WTC11 (cell line): ENCODE measurements at regions not wholly inside any gene's neighbourhood (a gene's known extent, or its start where the extent isn't known, plus 50 kb on each side); places are given as distances from the start of the nearest gene placed in this dataset.

Experiments
- ATAC-seq: fragments of 200-7000 bp; cut with Tn5 transposase; 2 replicates; pipeline ENCODE4 v1.10.0; 2021; ENCODE audit warnings: mild to moderate bottlenecking, moderate library complexity
- CTCF ChIA-PET: fragments of 300-600 bp; sonication (Branson Sonifier 250); formaldehyde crosslinking; loops from one replicate; lab custom pipeline; 2021; ENCODE audit warnings: antibody characterized with exemption; lab: Charles Lee
- POLR2A ChIA-PET: fragments of 350-600 bp; sonication (Branson Sonifier 250); formaldehyde crosslinking; loops from one replicate; lab custom pipeline; 2021; ENCODE audit warnings: antibody characterized with exemption; lab: Charles Lee
- DNase-seq: peaks from one replicate; pipeline ENCODE4 v3.0.0; 2021; ENCODE audit warnings: low spot score
- H3K27ac Mint-ChIP-seq: 2 replicates; pipeline ENCODE4 v1.8.0; 2021; ENCODE audit warnings: mixed read lengths
- H3K27me3 Mint-ChIP-seq: 2 replicates; pipeline ENCODE4 v1.8.0; 2021; ENCODE audit warnings: low read depth, mild to moderate bottlenecking, moderate library complexity, mixed read lengths
- H3K36me3 Mint-ChIP-seq: 2 replicates; pipeline ENCODE4 v1.8.0; 2021; ENCODE audit warnings: mixed read lengths
- H3K4me1 Mint-ChIP-seq: 2 replicates; pipeline ENCODE4 v1.8.0; 2022; ENCODE audit warnings: mixed read lengths
- H3K4me3 Mint-ChIP-seq: 2 replicates; pipeline ENCODE4 v1.8.0; 2021; ENCODE audit warnings: mild to moderate bottlenecking, moderate library complexity, mixed read lengths
- H3K9me3 Mint-ChIP-seq: 2 replicates; pipeline ENCODE4 v1.8.0; 2021; ENCODE audit warnings: mixed read lengths
- ATF1 ChIP-seq: sonication (generic); formaldehyde crosslinking; IDR thresholded peaks from 2 replicates; pipeline ENCODE4 v1.8.1; 2023; ENCODE audit warnings: mild to moderate bottlenecking, moderate library complexity, missing genetic modification reagents
- CBFB ChIP-seq: sonication (generic); formaldehyde crosslinking; IDR thresholded peaks from 2 replicates; pipeline ENCODE4 v1.8.1; 2022; ENCODE audit warnings: mild to moderate bottlenecking, low read depth, missing genetic modification reagents
- FOXJ3 ChIP-seq: sonication (generic); formaldehyde crosslinking; IDR thresholded peaks from 2 replicates; pipeline ENCODE4 v1.9.0; 2021; ENCODE audit warnings: missing genetic modification reagents, mild to moderate bottlenecking, borderline replicate concordance
- FOXP1 ChIP-seq: sonication (generic); formaldehyde crosslinking; IDR thresholded peaks from 2 replicates; pipeline ENCODE4 v1.8.0; 2022; ENCODE audit warnings: missing genetic modification reagents, mild to moderate bottlenecking, moderate library complexity, borderline replicate concordance
- GRHL2 ChIP-seq: fragments of 250-450 bp; sonication (Bioruptor Pico); IDR thresholded peaks from 2 replicates; pipeline ENCODE4 v1.8.0; 2022; ENCODE audit warnings: mild to moderate bottlenecking, moderate library complexity; ENCODE audit not compliant: insufficient replicate concordance, severe bottlenecking
- KAT7 ChIP-seq: sonication (generic); formaldehyde crosslinking; IDR thresholded peaks from 2 replicates; pipeline ENCODE4 v1.8.1; 2023; ENCODE audit warnings: missing genetic modification reagents, mild to moderate bottlenecking, borderline replicate concordance
- NR1H2 ChIP-seq: sonication (generic); formaldehyde crosslinking; IDR thresholded peaks from 2 replicates; pipeline ENCODE4 v1.9.0; 2021; ENCODE audit warnings: mild to moderate bottlenecking, moderate library complexity, missing genetic modification reagents
- RORB ChIP-seq: fragments of 250-450 bp; sonication (Bioruptor Pico); IDR thresholded peaks from 2 replicates; pipeline ENCODE4 v1.9.0; 2021; ENCODE audit warnings: mild to moderate bottlenecking
- SOX15 ChIP-seq: fragments of 250-450 bp; sonication (Bioruptor Pico); IDR thresholded peaks from 2 replicates; pipeline ENCODE4 v1.9.0; 2021; ENCODE audit warnings: mild to moderate bottlenecking
- SP1 ChIP-seq: sonication (generic); formaldehyde crosslinking; conservative IDR thresholded peaks from 2 replicates; pipeline ENCODE4 v1.8.1; 2022; ENCODE audit warnings: missing genetic modification reagents
- TEAD1 ChIP-seq: sonication (generic); formaldehyde crosslinking; IDR thresholded peaks from 2 replicates; pipeline ENCODE4 v1.8.0; 2022; ENCODE audit warnings: mild to moderate bottlenecking, missing genetic modification reagents
- TEAD4 ChIP-seq: sonication (generic); formaldehyde crosslinking; IDR thresholded peaks from 2 replicates; pipeline ENCODE4 v1.8.0; 2022; ENCODE audit warnings: mild to moderate bottlenecking, missing genetic modification reagents
- ZNF138 ChIP-seq: sonication (generic); formaldehyde crosslinking; conservative IDR thresholded peaks from 2 replicates; pipeline ENCODE4 v1.8.1; 2022; ENCODE audit warnings: mild to moderate bottlenecking, moderate library complexity, missing genetic modification reagents
- ZNF263 ChIP-seq: sonication (generic); formaldehyde crosslinking; IDR thresholded peaks from 2 replicates; pipeline ENCODE4 v1.8.1; 2022; ENCODE audit warnings: low read depth, mild to moderate bottlenecking, moderate library complexity, missing genetic modification reagents
- ZNF671 ChIP-seq: fragments of 250-450 bp; sonication (Bioruptor Pico); IDR thresholded peaks from 2 replicates; pipeline ENCODE4 v1.8.0; 2021; ENCODE audit warnings: mild to moderate bottlenecking
- TF ChIP-seq, protein P1 (sequence below): sonication (generic); formaldehyde crosslinking; IDR thresholded peaks from 2 replicates; pipeline ENCODE4 v1.8.1; 2022; ENCODE audit warnings: low read depth, mild to moderate bottlenecking, moderate library complexity, missing genetic modification reagents, borderline replicate concordance
- TF ChIP-seq, protein P2 (sequence below): sonication (generic); formaldehyde crosslinking; IDR thresholded peaks from 2 replicates; pipeline ENCODE4 v1.8.0; 2022; ENCODE audit warnings: mild to moderate bottlenecking, missing genetic modification reagents
- TF ChIP-seq, protein P3 (sequence below): sonication (generic); formaldehyde crosslinking; IDR thresholded peaks from 2 replicates; pipeline ENCODE4 v1.8.1; 2022; ENCODE audit warnings: mild to moderate bottlenecking, moderate library complexity, missing genetic modification reagents
- TF ChIP-seq, protein P4 (sequence below): fragments of 250-450 bp; sonication (Bioruptor Pico); IDR thresholded peaks from 2 replicates; pipeline ENCODE4 v1.9.0; 2021; ENCODE audit warnings: moderate library complexity, mild to moderate bottlenecking, inconsistent platforms, borderline replicate concordance
- TF ChIP-seq, protein P5 (sequence below): fragments of 250-450 bp; sonication (Bioruptor Pico); conservative IDR thresholded peaks from 2 replicates; pipeline ENCODE4 v1.9.0; 2021; ENCODE audit warnings: mild to moderate bottlenecking
- TF ChIP-seq, protein P6 (sequence below): sonication (generic); formaldehyde crosslinking; IDR thresholded peaks from 2 replicates; pipeline ENCODE4 v1.8.1; 2023; ENCODE audit warnings: mild to moderate bottlenecking, moderate library complexity, missing genetic modification reagents
- TF ChIP-seq, protein P7 (sequence below): fragments of 250-450 bp; sonication (Bioruptor Pico); IDR thresholded peaks from 2 replicates; pipeline ENCODE4 v1.8.0; 2021; ENCODE audit warnings: mild to moderate bottlenecking
- TF ChIP-seq, protein P8 (sequence below): sonication (generic); formaldehyde crosslinking; IDR thresholded peaks from 2 replicates; pipeline ENCODE4 v1.8.0; 2023; ENCODE audit warnings: missing genetic modification reagents
- TF ChIP-seq, protein P9 (sequence below): sonication (generic); formaldehyde crosslinking; IDR thresholded peaks from 2 replicates; pipeline ENCODE4 v1.8.0; 2022; ENCODE audit warnings: mild to moderate bottlenecking, missing genetic modification reagents

DNA sequence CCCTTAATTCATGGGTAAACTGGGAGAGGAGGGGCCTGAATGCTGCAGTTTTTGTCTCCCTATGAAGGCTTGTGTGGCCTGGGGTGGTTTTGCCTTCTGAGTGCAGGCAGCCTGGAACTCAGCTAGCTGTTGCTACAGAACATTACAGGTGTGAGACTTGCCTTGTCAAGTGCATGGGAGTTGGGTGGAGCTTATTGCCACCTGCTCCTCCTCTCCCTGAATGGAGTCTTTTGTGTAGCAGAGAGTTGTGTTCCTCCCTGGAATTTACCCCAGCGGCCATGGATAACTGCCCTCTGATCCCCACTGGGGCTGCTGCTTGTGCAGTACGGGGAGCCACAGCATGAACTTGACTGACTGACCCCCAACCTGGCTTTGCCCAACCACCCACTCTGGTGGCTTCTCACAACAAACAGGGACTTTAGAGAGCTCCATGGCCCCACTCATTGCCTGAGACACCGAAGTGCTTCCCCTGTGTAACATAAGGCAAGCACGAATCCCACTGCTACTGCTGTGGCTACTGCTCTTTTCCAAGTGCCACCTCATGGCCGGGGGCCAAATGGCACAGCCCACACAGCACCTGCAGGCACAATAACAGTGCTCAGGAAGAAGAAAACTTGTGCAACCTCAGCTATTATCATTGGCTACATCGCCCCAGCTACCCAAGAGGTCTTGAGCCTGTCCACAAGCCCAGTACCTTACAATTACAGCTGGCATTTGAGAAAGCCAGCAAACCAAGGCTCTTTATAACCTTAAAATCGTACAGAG, 942.9 kb downstream of the CDH18 start:
- CTCF ChIA-PET: no interaction called here
- peak; percentile 38 for ATAC-seq

DNA sequence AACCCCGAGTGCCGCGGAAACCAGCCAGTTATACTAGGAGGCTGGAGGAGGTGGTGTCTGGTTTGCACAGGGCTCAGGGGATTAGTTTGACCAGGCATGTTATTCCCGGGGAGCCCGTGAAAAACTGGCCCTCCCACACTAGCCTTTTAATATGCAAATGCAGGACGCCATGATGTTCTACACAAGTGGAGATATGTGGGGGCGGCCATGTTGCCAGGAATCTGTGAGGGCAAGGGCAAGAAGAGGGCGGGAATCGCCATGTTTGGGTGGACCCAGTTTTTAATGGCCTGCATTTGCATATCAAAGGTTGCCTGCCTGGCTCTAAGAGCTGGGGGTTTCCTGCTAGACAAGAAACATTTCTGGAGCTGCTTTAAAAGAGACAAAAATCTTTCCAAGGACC, 940.7 kb downstream of the CDH18 start:
- H3K9me3 Mint-ChIP-seq: peaks cover 11% of the 10 kb centered on the region
- DNase-seq: peak; percentile 66
- ATAC-seq: peak; percentile 84
- no peak overlapping the region for H3K27ac Mint-ChIP-seq
- peak overlapping the region; percentile 33 for H3K4me3 Mint-ChIP-seq
- H3K36me3 Mint-ChIP-seq: 0 out of 2 replicates have a peak, but pooled peaks cover 3% of the 10 kb centered on the region
- H3K27me3 Mint-ChIP-seq: no peaks in the 10 kb centered on the region
- peaks cover 28% of the 10 kb centered on the region for H3K4me1 Mint-ChIP-seq
- POLR2A ChIA-PET: no interaction called here
- TF ChIP-seq TEAD1 (CRISPR knock-in tag): 0 out of 2 replicates have a peak, but pooled peaks have one; percentile 29
- TF ChIP-seq, protein P1, sequence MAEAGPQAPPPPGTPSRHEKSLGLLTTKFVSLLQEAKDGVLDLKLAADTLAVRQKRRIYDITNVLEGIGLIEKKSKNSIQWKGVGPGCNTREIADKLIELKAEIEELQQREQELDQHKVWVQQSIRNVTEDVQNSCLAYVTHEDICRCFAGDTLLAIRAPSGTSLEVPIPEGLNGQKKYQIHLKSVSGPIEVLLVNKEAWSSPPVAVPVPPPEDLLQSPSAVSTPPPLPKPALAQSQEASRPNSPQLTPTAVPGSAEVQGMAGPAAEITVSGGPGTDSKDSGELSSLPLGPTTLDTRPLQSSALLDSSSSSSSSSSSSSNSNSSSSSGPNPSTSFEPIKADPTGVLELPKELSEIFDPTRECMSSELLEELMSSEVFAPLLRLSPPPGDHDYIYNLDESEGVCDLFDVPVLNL (CRISPR knock-in tag): peak; percentile 89
- no peak for TF ChIP-seq FOXJ3
- TF ChIP-seq, protein P2, sequence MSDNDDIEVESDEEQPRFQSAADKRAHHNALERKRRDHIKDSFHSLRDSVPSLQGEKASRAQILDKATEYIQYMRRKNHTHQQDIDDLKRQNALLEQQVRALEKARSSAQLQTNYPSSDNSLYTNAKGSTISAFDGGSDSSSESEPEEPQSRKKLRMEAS (CRISPR knock-in tag): peak; percentile 33; the same call in 1 of the 2 replicates
- TF ChIP-seq ZNF671: no peak
- TF ChIP-seq, protein P3, sequence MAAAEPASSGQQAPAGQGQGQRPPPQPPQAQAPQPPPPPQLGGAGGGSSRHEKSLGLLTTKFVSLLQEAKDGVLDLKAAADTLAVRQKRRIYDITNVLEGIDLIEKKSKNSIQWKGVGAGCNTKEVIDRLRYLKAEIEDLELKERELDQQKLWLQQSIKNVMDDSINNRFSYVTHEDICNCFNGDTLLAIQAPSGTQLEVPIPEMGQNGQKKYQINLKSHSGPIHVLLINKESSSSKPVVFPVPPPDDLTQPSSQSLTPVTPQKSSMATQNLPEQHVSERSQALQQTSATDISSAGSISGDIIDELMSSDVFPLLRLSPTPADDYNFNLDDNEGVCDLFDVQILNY (CRISPR knock-in tag): peak; percentile 91; the same call in 1 of the 2 replicates
- CTCF ChIA-PET: no interaction called here

More for the DNA sequence above, 942.9 kb downstream of the CDH18 start:
- H3K4me3 Mint-ChIP-seq: no peak overlapping the region
- no peaks in the 10 kb centered on the region for H3K27me3 Mint-ChIP-seq
- peaks cover 28% of the 10 kb centered on the region for H3K4me1 Mint-ChIP-seq
- no peak for DNase-seq
- no peak overlapping the region for H3K27ac Mint-ChIP-seq
- TF ChIP-seq CBFB: no peak
- TF ChIP-seq SOX15: no peak
- no peak for TF ChIP-seq RORB
- no peak for TF ChIP-seq KAT7 (CRISPR knock-in tag)
- TF ChIP-seq NR1H2 (CRISPR knock-in tag): no peak
- TF ChIP-seq, protein P4, sequence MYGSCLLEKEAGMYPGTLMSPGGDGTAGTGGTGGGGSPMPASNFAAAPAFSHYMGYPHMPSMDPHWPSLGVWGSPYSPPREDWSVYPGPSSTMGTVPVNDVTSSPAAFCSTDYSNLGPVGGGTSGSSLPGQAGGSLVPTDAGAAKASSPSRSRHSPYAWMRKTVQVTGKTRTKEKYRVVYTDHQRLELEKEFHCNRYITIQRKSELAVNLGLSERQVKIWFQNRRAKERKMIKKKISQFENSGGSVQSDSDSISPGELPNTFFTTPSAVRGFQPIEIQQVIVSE (CRISPR knock-in tag): no peak
- TF ChIP-seq, protein P5, sequence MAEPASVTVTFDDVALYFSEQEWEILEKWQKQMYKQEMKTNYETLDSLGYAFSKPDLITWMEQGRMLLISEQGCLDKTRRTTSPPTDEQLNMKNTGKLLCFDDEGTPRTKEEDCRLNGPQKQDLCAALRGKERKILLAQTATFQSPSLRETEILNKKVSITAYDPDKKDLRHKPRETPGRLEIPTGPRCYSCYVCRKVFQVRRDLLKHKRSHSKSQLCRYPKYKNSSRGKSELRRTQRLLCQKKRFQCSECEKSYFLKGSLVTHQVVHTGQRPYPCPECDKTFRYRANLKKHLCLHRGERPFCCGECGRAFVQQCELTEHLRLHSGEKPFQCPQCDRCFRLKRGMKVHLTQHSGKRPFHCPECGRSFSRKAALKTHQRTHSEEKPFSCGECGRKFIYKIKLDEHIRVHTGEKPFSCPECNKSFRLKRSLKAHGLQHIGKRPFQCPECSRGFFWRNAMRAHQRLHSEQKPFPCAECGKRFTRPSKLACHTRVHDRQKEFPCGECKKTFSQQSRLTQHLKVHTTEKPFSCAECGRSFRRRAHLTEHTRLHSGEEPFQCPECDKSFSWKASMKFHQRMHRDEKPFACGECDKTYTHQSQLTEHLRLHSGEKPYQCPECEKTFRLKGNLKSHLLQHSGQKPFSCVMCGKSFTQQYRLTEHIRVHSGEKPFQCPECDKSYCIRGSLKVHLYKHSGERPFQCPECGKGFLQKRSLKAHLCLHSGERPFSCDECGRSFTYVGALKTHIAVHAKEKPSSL: no peak
- no peak for TF ChIP-seq ATF1
- TF ChIP-seq FOXP1 (CRISPR knock-in tag): no peak
- TF ChIP-seq, protein P6, sequence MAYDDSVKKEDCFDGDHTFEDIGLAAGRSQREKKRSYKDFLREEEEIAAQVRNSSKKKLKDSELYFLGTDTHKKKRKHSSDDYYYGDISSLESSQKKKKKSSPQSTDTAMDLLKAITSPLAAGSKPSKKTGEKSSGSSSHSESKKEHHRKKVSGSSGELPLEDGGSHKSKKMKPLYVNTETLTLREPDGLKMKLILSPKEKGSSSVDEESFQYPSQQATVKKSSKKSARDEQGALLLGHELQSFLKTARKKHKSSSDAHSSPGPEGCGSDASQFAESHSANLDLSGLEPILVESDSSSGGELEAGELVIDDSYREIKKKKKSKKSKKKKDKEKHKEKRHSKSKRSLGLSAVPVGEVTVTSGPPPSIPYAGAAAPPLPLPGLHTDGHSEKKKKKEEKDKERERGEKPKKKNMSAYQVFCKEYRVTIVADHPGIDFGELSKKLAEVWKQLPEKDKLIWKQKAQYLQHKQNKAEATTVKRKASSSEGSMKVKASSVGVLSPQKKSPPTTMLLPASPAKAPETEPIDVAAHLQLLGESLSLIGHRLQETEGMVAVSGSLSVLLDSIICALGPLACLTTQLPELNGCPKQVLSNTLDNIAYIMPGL (CRISPR knock-in tag): no peak
- TF ChIP-seq TEAD4 (CRISPR knock-in tag): no peak
- no peak for TF ChIP-seq ZNF138 (CRISPR knock-in tag)
- TF ChIP-seq, protein P7, sequence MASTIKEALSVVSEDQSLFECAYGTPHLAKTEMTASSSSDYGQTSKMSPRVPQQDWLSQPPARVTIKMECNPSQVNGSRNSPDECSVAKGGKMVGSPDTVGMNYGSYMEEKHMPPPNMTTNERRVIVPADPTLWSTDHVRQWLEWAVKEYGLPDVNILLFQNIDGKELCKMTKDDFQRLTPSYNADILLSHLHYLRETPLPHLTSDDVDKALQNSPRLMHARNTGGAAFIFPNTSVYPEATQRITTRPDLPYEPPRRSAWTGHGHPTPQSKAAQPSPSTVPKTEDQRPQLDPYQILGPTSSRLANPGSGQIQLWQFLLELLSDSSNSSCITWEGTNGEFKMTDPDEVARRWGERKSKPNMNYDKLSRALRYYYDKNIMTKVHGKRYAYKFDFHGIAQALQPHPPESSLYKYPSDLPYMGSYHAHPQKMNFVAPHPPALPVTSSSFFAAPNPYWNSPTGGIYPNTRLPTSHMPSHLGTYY (CRISPR knock-in tag): no peak
- TF ChIP-seq ZNF263 (CRISPR knock-in tag): no peak
- TF ChIP-seq, protein P8, sequence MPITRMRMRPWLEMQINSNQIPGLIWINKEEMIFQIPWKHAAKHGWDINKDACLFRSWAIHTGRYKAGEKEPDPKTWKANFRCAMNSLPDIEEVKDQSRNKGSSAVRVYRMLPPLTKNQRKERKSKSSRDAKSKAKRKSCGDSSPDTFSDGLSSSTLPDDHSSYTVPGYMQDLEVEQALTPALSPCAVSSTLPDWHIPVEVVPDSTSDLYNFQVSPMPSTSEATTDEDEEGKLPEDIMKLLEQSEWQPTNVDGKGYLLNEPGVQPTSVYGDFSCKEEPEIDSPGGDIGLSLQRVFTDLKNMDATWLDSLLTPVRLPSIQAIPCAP (CRISPR knock-in tag): no peak
- TF ChIP-seq, protein P9, sequence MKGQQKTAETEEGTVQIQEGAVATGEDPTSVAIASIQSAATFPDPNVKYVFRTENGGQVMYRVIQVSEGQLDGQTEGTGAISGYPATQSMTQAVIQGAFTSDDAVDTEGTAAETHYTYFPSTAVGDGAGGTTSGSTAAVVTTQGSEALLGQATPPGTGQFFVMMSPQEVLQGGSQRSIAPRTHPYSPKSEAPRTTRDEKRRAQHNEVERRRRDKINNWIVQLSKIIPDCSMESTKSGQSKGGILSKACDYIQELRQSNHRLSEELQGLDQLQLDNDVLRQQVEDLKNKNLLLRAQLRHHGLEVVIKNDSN (CRISPR knock-in tag): no peak
- no peak for TF ChIP-seq SP1
- no peak for TF ChIP-seq GRHL2 (CRISPR knock-in tag)
- POLR2A ChIA-PET: no interaction called here
- H3K9me3 Mint-ChIP-seq: peaks cover 5% of the 10 kb centered on the region
- H3K36me3 Mint-ChIP-seq: no peaks in the 10 kb centered on the region
